ENCODE measurements at regions not wholly inside any gene's neighbourhood (a gene's known extent, or its start where the extent isn't known, plus 50 kb on each side); places are given as distances from the start of the nearest gene placed in this dataset.

DNA sequence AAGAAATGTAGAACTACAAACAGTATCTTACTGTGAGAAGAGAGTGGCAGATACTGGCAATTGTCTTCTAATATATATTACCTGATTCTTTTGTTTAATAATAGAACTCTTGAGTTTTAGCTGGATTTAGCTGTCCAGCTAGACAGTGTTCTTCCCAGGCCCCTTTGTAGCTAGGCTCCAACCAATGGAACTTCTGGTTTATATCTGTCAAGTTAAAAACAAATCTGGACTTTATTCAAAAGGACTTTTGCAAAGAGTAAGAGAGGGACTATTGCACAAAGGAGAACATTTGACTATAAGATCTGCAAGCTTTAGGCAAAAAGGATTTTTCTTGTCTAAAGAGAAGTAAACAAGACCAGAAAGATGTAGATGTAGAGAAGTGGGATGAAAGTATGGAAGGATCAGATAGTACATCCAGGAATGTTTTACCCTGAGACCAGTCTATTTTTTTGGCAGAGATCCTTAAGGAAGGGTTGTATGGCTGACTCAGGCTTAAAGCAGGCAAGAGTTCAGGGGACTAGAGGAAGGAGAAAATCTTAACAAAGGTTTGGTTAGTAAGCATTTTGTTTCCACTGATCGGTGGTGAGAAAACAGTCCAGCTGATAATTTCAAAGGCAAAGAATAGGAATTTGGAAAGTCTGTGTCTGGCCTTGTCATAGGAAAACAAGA is 111.1 kb upstream of the PLEKHA5 start:
- TF ChIP-seq EZH2phosphoT487 (IDR thresholded peaks at IDR 0.05; ENCODE audit: borderline replicate concordance, low read length), result no peak
- no peak for TF ChIP-seq EZH2 (IDR thresholded peaks at IDR 0.05; ENCODE audit: low read length, unreplicated experiment)
- no peak for TF ChIP-seq CTCF (conservative IDR thresholded peaks at IDR 0.05; ENCODE audit: low read depth, low read length)

Data from PC-3 (cell line).